Stomach (tissue), 8 donors: ENCODE measurements at regions not wholly inside any gene's neighbourhood (a gene's known extent, or its start where the extent isn't known, plus 50 kb on each side); places are given as distances from the start of the nearest gene placed in this dataset.

Experiments used
- DNase-seq, 2 donors: peaks; one replicate each; pipeline versions ENCODE4 v3.0.0 to v3.0.0-alpha.2; 2013 to 2019
- H3K27ac ChIP-seq, 5 donors: fragments of 200-600 bp in 4 of 5; sonication (generic) in 4 of 5; one replicate each; pipeline ENCODE4 v1.5.1; 2013 to 2019; ENCODE audit warnings: mild to moderate bottlenecking in 1 of 5, moderate library complexity in 1 of 5
- H3K27me3 ChIP-seq, 3 donors: fragments of 200-600 bp; sonication (generic); one replicate each; pipeline ENCODE4 v1.5.1; 2017 to 2019; ENCODE audit warnings: mixed run types in 1 of 3
- H3K36me3 ChIP-seq, 4 donors: fragments of 200-600 bp; sonication (generic); 1 replicate in 3 of 4; 2 replicates in 1 of 4; pipeline ENCODE4 v1.5.1; 2016 to 2019
- H3K4me1 ChIP-seq, 4 donors: fragments of 200-600 bp; sonication (generic); one replicate each; pipeline ENCODE4 v1.5.1; 2016 to 2019
- H3K4me3 ChIP-seq, 4 donors: fragments of 200-600 bp; sonication (generic) in 3 of 4; one replicate each; pipeline ENCODE4 v1.5.1; 2016 to 2019; ENCODE audit warnings: mild to moderate bottlenecking in 1 of 4
- H3K9me3 ChIP-seq, 4 donors: fragments of 200-600 bp; sonication (generic); one replicate each; pipeline ENCODE4 v1.5.1; 2016 to 2019
- CTCF ChIP-seq, 7 experiments: fragments of 450-650 bp in 4 of 7; fragments of 200-600 bp in 3 of 7; sonication (generic) in 3 of 7; IDR thresholded peaks; one replicate each; pipeline ENCODE4 v1.5.1; 2016 to 2019; ENCODE audit warnings: antibody characterized with exemption in 7 of 7, control low read depth in 2 of 7, mild to moderate bottlenecking in 1 of 7
- EP300 ChIP-seq: sonication (generic); formaldehyde crosslinking; IDR thresholded peaks from one replicate; pipeline ENCODE4 v1.6.1; 2017; ENCODE audit warnings: antibody characterized with exemption
- POLR2A ChIP-seq, 4 donors: fragments of 450-650 bp; IDR thresholded peaks; one replicate each; pipeline ENCODE4 v1.6.1; 2016; ENCODE audit warnings: antibody characterized with exemption in 4 of 4, control low read depth in 2 of 4, mild to moderate bottlenecking in 1 of 4, moderate library complexity in 1 of 4
- POLR2AphosphoS5 ChIP-seq, 3 donors: sonication (generic); formaldehyde crosslinking; IDR thresholded peaks; one replicate each; pipeline ENCODE4 v1.6.1; 2016; ENCODE audit warnings: antibody characterized with exemption in 3 of 3
- WGBS, 5 donors: extraction: QIAGEN DNeasy Blood & Tissue Kit in 3 of 5; methylation state at CpG; one replicate each; pipeline versions ENCODE4 v1.1.5 to v1.1.7; 2013 to 2018; 5-methylcytosine and 5-hydroxymethylcytosine counted together
- intact Hi-C: fragments of 100-400 bp; cut with DNase I; formaldehyde crosslinking; loops from one replicate; pipeline ENCODE4 v1.15.1; 2023; ENCODE audit warnings: low total_unique reads
- donor health status: healthy with polysubstance abuse.
- donor health status: Bipolar disorder and iron deficiency.
- donor health status: healthy.

GRCh38 chr13:30121244-30121643, 186.1 kb downstream of the KATNAL1 start:
- no peak for DNase-seq
- no peak overlapping the region for H3K27ac ChIP-seq
- TF ChIP-seq POLR2AphosphoS5 (IDR thresholded peaks at IDR 0.05), result no peak
- no peak for TF ChIP-seq POLR2A (IDR thresholded peaks at IDR 0.05)
- H3K9me3 ChIP-seq, result no peaks in the 10 kb centered on the region
- H3K4me1 ChIP-seq, result peaks cover 6 to 39% (median 20%) of the 10 kb centered on the region in 4 donors
- no peak overlapping the region for H3K4me3 ChIP-seq
- H3K27me3 ChIP-seq, result no peaks in the 10 kb centered on the region
- H3K36me3 ChIP-seq, result no peaks in the 10 kb centered on the region
- whole genome bisulfite sequencing, 5 donors, result 58 to 94% (median 88%) methylated on average over 2 of the region's 2 CpGs
- intact Hi-C loops, result no loop called here

GRCh38 chr13:30120133-30120822, 187.1 kb downstream of the KATNAL1 start:
- Histone ChIP-seq H3K9me3 (no peaks in the 10 kb centered on the region), H3K27me3 (no peaks in the 10 kb centered on the region), H3K27ac (no peak overlapping the region), H3K36me3 (no peaks in the 10 kb centered on the region), H3K4me1 (peaks cover 8 to 38% (median 18%) of the 10 kb centered on the region in 4 donors), H3K4me3 (no peak overlapping the region)
- 40 to 67% (median 52%) methylated on average over 1 of the region's 1 CpG for WGBS, 5 donors
- DNase-seq, result no peak
- TF ChIP-seq EP300 (no peak), POLR2AphosphoS5 (IDR thresholded peaks at IDR 0.05) (no peak), POLR2A (IDR thresholded peaks at IDR 0.05) (no peak), CTCF (IDR thresholded peaks at IDR 0.05) (no peak)
- intact Hi-C loops, result no loop called here

- Histone ChIP-seq H3K9me3 (no peaks in the 10 kb centered on the region), H3K4me1 (peaks cover 10 to 34% (median 15%) of the 10 kb centered on the region in 4 donors), H3K27ac (no peak overlapping the region), H3K4me3 (no peak overlapping the region), H3K36me3 (no peaks in the 10 kb centered on the region), H3K27me3 (no peaks in the 10 kb centered on the region)
- no peak for TF ChIP-seq POLR2AphosphoS5 (IDR thresholded peaks at IDR 0.05)
- TF ChIP-seq POLR2A (IDR thresholded peaks at IDR 0.05), result no peak
- no peak for TF ChIP-seq CTCF (IDR thresholded peaks at IDR 0.05)
- TF ChIP-seq EP300, result no peak
- intact Hi-C loops, result loop anchor here (10.0 kb wide), 2 partner anchors 285 to 355 kb away; no protein-coding TSS in a partner anchor
- peak in 1 of 2 donors; percentile 43 for DNase-seq
- WGBS, 5 donors, result 41 to 61% (median 48%) methylated on average over 6 of the region's 6 CpGs
These were observed 187.9 kb downstream of the KATNAL1 start for GRCh38 chr13:30119476-30119875.

GRCh38 chr13:30116379-30116778, 191.0 kb downstream of the KATNAL1 start:
- TF ChIP-seq POLR2AphosphoS5 (IDR thresholded peaks at IDR 0.05), result no peak
- no peak for TF ChIP-seq POLR2A (IDR thresholded peaks at IDR 0.05)
- no peak for TF ChIP-seq CTCF (IDR thresholded peaks at IDR 0.05)
- no peak for TF ChIP-seq EP300
- Histone ChIP-seq H3K27ac (peak overlapping the region in 1 of 5 donors; percentile 89), H3K4me3 (no peak overlapping the region), H3K9me3 (no peaks in the 10 kb centered on the region), H3K36me3 (no peaks in the 10 kb centered on the region), H3K4me1 (peaks cover 28 to 50% (median 37%) of the 10 kb centered on the region in 4 donors), H3K27me3 (no peaks in the 10 kb centered on the region)
- WGBS, 5 donors, result 56 to 73% (median 71%) methylated on average over 6 of the region's 6 CpGs
- no peak for DNase-seq
- intact Hi-C loops, result loop anchor here (10.0 kb wide), 2 partner anchors 282 to 352 kb away; no protein-coding TSS in a partner anchor

GRCh38 chr13:30115257-30115600, 192.1 kb downstream of the KATNAL1 start:
- no peak for TF ChIP-seq POLR2A (IDR thresholded peaks at IDR 0.05)
- peak in 1 of 7 experiments; percentile 89 for TF ChIP-seq CTCF (IDR thresholded peaks at IDR 0.05)
- TF ChIP-seq EP300, result no peak
- no peak for TF ChIP-seq POLR2AphosphoS5 (IDR thresholded peaks at IDR 0.05)
- H3K4me1 ChIP-seq, result peaks cover 28 to 49% (median 38%) of the 10 kb centered on the region in 4 donors
- WGBS, 5 donors, result 8 to 20% (median 16%) methylated on average over 9 of the region's 9 CpGs
- intact Hi-C loops, result loop anchor here (10.0 kb wide), 2 partner anchors 280 to 350 kb away; no protein-coding TSS in a partner anchor
- H3K4me3 ChIP-seq, result peak overlapping the region; percentile 53 to 67 (median 60)
- H3K36me3 ChIP-seq, result no peaks in the 10 kb centered on the region
- H3K27me3 ChIP-seq, result no peaks in the 10 kb centered on the region
- H3K9me3 ChIP-seq, result no peaks in the 10 kb centered on the region
- DNase-seq, result no peak
- peak overlapping the region; percentile 86 to 95 (median 89) for H3K27ac ChIP-seq
